ENCODE measurements at regions not wholly inside any gene's neighbourhood (a gene's known extent, or its start where the extent isn't known, plus 50 kb on each side); places are given as distances from the start of the nearest gene placed in this dataset.

GRCh38 chr17:16879686-16880085, 92.2 kb downstream of the TNFRSF13B start:
- Histone ChIP-seq H3K27ac (ENCODE audit: low read depth, low read length) (no peak overlapping the region), H2AFZ (ENCODE audit: low read depth, low read length, poor library complexity, severe bottlenecking) (no peak overlapping the region), H3K9me2 (ENCODE audit: insufficient read depth) (no peaks in the 10 kb centered on the region), H4K20me1 (ENCODE audit: insufficient read depth) (no peaks in the 10 kb centered on the region), H3K4me2 (ENCODE audit: low read length) (no peak overlapping the region), H3K4me1 (ENCODE audit: control insufficient read depth in 1 of 2, insufficient read depth in 2 of 2, low read length in 2 of 2) (no peaks in the 10 kb centered on the region), H3K4me3 (replicated peaks in 1 of 2; ENCODE audit: low read depth in 1 of 2, low read length in 2 of 2) (no peak overlapping the region), H3K9ac (ENCODE audit: low read length) (no peak overlapping the region), H3K9me3 (ENCODE audit: control insufficient read depth in 1 of 2, insufficient read depth in 1 of 2, low read depth in 1 of 2, low read length in 2 of 2) (no peaks in the 10 kb centered on the region), H3K79me2 (ENCODE audit: insufficient read depth, low read length) (no peaks in the 10 kb centered on the region), H3K27me3 (ENCODE audit: insufficient read depth, low read length) (no peaks in the 10 kb centered on the region), H3K36me3 (ENCODE audit: control insufficient read depth in 1 of 2, insufficient read depth in 2 of 2, low read length in 2 of 2) (no peaks in the 10 kb centered on the region)
- ChIA-PET POLR2A (no interaction called here), RAD21 (ENCODE audit: low non-redundant PET in 1 of 2, low total read pairs in 2 of 2, uncharacterized antibody in 2 of 2, unreplicated experiment in 2 of 2) (no interaction called here), CTCF (no interaction called here)
- no TSS peak for BruUV-seq (replicated peaks)
- no peak for TF ChIP-seq ATF3 (IDR thresholded peaks at IDR 0.05)
- TF ChIP-seq ZBTB33 (IDR thresholded peaks at IDR 0.05; ENCODE audit: extremely low read depth, insufficient replicate concordance, low read length) = no peak
- no peak for ATAC-seq
- intact Hi-C loops (cut with micrococcal nuclease) = loop anchor here (10.0 kb wide), 1 partner anchor 355 kb away; no protein-coding TSS in a partner anchor
- DNase-seq (ENCODE audit: low read depth, low spot score) = no peak

GRCh38 chr17:16878606-16879005, 93.3 kb downstream of the TNFRSF13B start:
- DNase-seq (ENCODE audit: low read depth, low spot score) (no peak), ATAC-seq (no peak)
- no peaks in the 10 kb centered on the region for H3K27me3 ChIP-seq (ENCODE audit: insufficient read depth, low read length)
- BruUV-seq (replicated peaks) = no TSS peak
- H3K9me3 ChIP-seq (ENCODE audit: control insufficient read depth in 1 of 2, insufficient read depth in 1 of 2, low read depth in 1 of 2, low read length in 2 of 2) = no peaks in the 10 kb centered on the region
- H2AFZ ChIP-seq (ENCODE audit: low read depth, low read length, poor library complexity, severe bottlenecking) = no peak overlapping the region
- intact Hi-C loops (cut with micrococcal nuclease) = loop anchor here (10.0 kb wide), 1 partner anchor 354 kb away; no protein-coding TSS in a partner anchor
- ChIA-PET RAD21 (ENCODE audit: low non-redundant PET in 1 of 2, low total read pairs in 2 of 2, uncharacterized antibody in 2 of 2, unreplicated experiment in 2 of 2) (no interaction called here), POLR2A (no interaction called here), CTCF (no interaction called here)
- no peaks in the 10 kb centered on the region for H3K79me2 ChIP-seq (ENCODE audit: insufficient read depth, low read length)
- no peaks in the 10 kb centered on the region for H3K36me3 ChIP-seq (ENCODE audit: control insufficient read depth in 1 of 2, insufficient read depth in 2 of 2, low read length in 2 of 2)
- no peak overlapping the region for H3K9ac ChIP-seq (ENCODE audit: low read length)
- H4K20me1 ChIP-seq (ENCODE audit: insufficient read depth) = no peaks in the 10 kb centered on the region
- no peak overlapping the region for H3K27ac ChIP-seq (ENCODE audit: low read depth, low read length)
- H3K4me3 ChIP-seq (replicated peaks in 1 of 2; ENCODE audit: low read depth in 1 of 2, low read length in 2 of 2) = no peak overlapping the region
- H3K4me2 ChIP-seq (ENCODE audit: low read length) = no peak overlapping the region
- no peaks in the 10 kb centered on the region for H3K9me2 ChIP-seq (ENCODE audit: insufficient read depth)
- H3K4me1 ChIP-seq (ENCODE audit: control insufficient read depth in 1 of 2, insufficient read depth in 2 of 2, low read length in 2 of 2) = peaks cover 0 to under 1% of the 10 kb centered on the region in 2 experiments; a peak in 1 of 4 replicates
- no peak for TF ChIP-seq ZBTB33 (IDR thresholded peaks at IDR 0.05; ENCODE audit: extremely low read depth, insufficient replicate concordance, low read length)
- TF ChIP-seq SIN3A (IDR thresholded peaks at IDR 0.05; ENCODE audit: low read depth) = no peak
- no peak for TF ChIP-seq EZH2 (IDR thresholded peaks at IDR 0.05)
- TF ChIP-seq CBX3 (IDR thresholded peaks at IDR 0.05; ENCODE audit: low read depth) = no peak

Data from HCT116 (cell line).